CD4-positive, alpha-beta T cell (primary cell): ENCODE measurements at regions not wholly inside any gene's neighbourhood (a gene's known extent, or its start where the extent isn't known, plus 50 kb on each side); places are given as distances from the start of the nearest gene placed in this dataset.

Source experiments
- ATAC-seq: fragments of 200-7000 bp; cut with Tn5 transposase; one replicate; pipeline ENCODE4 v1.10.0; 2022; ENCODE audit warnings: mild to moderate bottlenecking; ENCODE audit not compliant: poor library complexity
- CTCF ChIA-PET: fragments of 350-600 bp; sonication (Branson Sonifier 250); formaldehyde crosslinking; loops from one replicate; lab custom pipeline; 2021; ENCODE audit warnings: antibody characterized with exemption, inconsistent platforms; lab: Charles Lee
- POLR2A ChIA-PET: fragments of 350-600 bp; sonication (Branson Sonifier 250); formaldehyde crosslinking; loops from one replicate; lab custom pipeline; 2021; ENCODE audit warnings: antibody characterized with exemption, inconsistent platforms; lab: Charles Lee
- DNase-seq, 14 experiments: peaks; one replicate each; pipeline ENCODE4 v3.0.0-alpha.2; 2013 to 2020; ENCODE audit warnings: mixed read lengths in 2 of 14
- H3K27ac ChIP-seq, 2 donors: one replicate each; pipeline versions ENCODE4 v1.5.1 to v1.7.0; 2013; ENCODE audit warnings: low read length in 2 of 2, low read depth in 1 of 2, mild to moderate bottlenecking in 1 of 2
- H3K27me3 ChIP-seq, 2 experiments: 1 replicate in 1 of 2; 2 replicates in 1 of 2; pipeline versions ENCODE4 v1.6.1 to v1.7.0; 2013; ENCODE audit warnings: low read length in 2 of 2, control low read depth in 1 of 2, mild to moderate bottlenecking in 1 of 2, moderate library complexity in 1 of 2; ENCODE audit not compliant: insufficient read depth in 2 of 2, control insufficient read depth in 1 of 2
- H3K36me3 ChIP-seq: one replicate; pipeline ENCODE4 v1.6.1; 2013; ENCODE audit warnings: low read length, control low read depth; ENCODE audit not compliant: insufficient read depth
- H3K4me1 ChIP-seq: one replicate; pipeline ENCODE4 v1.6.1; 2013; ENCODE audit warnings: low read length, control low read depth; ENCODE audit not compliant: insufficient read depth
- H3K4me3 ChIP-seq: one replicate; pipeline ENCODE4 v1.5.1; 2013; ENCODE audit warnings: mild to moderate bottlenecking, low read length, moderate library complexity
- H3K9me3 ChIP-seq, 2 experiments: 1 replicate in 1 of 2; 2 replicates in 1 of 2; pipeline versions ENCODE4 v1.6.1 to v1.7.0; 2013; ENCODE audit warnings: low read length in 2 of 2, mild to moderate bottlenecking in 2 of 2, control low read depth in 1 of 2, moderate library complexity in 1 of 2; ENCODE audit not compliant: control insufficient read depth in 1 of 2, insufficient read depth in 1 of 2
- H3K27ac Mint-ChIP-seq: one replicate; pipeline ENCODE4 v1.8.0; 2020; ENCODE audit warnings: mixed read lengths
- H3K27me3 Mint-ChIP-seq: one replicate; pipeline ENCODE4 v1.8.0; 2021; ENCODE audit warnings: mixed read lengths
- H3K36me3 Mint-ChIP-seq: one replicate; pipeline ENCODE4 v1.8.0; 2021; ENCODE audit warnings: low read depth, mixed read lengths
- H3K4me1 Mint-ChIP-seq: one replicate; pipeline ENCODE4 v1.8.0; 2021; ENCODE audit warnings: low read depth, mixed read lengths
- H3K4me3 Mint-ChIP-seq: one replicate; pipeline ENCODE4 v1.8.0; 2020; ENCODE audit warnings: mild to moderate bottlenecking, mixed read lengths
- H3K9me3 Mint-ChIP-seq: one replicate; pipeline ENCODE4 v1.8.0; 2020; ENCODE audit warnings: mixed read lengths
- intact Hi-C, 2 experiments: fragments of 100-400 bp; cut with DNase I in 1 of 2; cut with micrococcal nuclease in 1 of 2; formaldehyde crosslinking; loops; one replicate each; pipeline versions ENCODE4 v1.15.1 to v1.9.0; 2023 to 2025; cut with DNase I, micrococcal nuclease
- TF ChIP-seq, protein P1 (sequence below): fragments of 200-600 bp; IDR thresholded peaks from one replicate; pipeline ENCODE4 v1.8.0; 2022; ENCODE audit warnings: antibody characterized with exemption, mild to moderate bottlenecking

DNA sequence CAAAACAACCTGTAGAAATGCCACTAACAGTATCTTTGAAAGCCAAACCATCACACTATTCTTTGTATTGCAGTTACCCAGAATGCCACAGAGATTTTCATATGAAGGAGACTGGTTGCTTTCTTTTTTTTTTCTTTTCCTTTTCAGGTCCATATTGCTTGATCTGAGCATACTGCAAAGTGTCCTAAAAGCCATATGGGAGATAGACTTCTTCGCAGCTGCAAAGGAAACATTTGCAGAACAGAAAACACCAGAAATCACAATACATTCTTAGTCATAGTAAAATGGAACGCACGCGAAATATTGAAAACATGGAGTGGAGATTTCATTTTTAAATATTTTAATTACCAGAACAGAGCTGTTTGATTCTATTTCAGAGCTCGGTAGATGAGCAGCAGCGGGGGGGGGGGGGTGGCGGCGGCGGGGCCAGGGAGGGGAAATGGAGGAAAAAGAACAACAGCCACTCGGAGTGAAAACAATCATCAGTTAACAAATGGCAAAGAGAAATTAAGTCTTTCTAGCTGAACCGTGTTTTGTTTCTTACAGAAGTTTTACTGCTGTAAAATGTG is 284.1 kb downstream of the NFIB start:
- DNase-seq (no peak), ATAC-seq (no peak)
- no peak overlapping the region for H3K27ac Mint-ChIP-seq
- TF ChIP-seq, protein P1, sequence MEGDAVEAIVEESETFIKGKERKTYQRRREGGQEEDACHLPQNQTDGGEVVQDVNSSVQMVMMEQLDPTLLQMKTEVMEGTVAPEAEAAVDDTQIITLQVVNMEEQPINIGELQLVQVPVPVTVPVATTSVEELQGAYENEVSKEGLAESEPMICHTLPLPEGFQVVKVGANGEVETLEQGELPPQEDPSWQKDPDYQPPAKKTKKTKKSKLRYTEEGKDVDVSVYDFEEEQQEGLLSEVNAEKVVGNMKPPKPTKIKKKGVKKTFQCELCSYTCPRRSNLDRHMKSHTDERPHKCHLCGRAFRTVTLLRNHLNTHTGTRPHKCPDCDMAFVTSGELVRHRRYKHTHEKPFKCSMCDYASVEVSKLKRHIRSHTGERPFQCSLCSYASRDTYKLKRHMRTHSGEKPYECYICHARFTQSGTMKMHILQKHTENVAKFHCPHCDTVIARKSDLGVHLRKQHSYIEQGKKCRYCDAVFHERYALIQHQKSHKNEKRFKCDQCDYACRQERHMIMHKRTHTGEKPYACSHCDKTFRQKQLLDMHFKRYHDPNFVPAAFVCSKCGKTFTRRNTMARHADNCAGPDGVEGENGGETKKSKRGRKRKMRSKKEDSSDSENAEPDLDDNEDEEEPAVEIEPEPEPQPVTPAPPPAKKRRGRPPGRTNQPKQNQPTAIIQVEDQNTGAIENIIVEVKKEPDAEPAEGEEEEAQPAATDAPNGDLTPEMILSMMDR, result no peak
- H3K4me3 ChIP-seq, result no peak overlapping the region
- intact Hi-C loops, result no loop called here
- H3K27me3 ChIP-seq, result no peaks in the 10 kb centered on the region
- no peak overlapping the region for H3K4me3 Mint-ChIP-seq
- ChIA-PET CTCF (no interaction called here), POLR2A (no interaction called here)
- no peaks in the 10 kb centered on the region for H3K36me3 Mint-ChIP-seq
- no peak overlapping the region for H3K27ac ChIP-seq
- peaks cover 4% of the 10 kb centered on the region for H3K9me3 Mint-ChIP-seq
- H3K4me1 Mint-ChIP-seq, result no peaks in the 10 kb centered on the region
- H3K36me3 ChIP-seq, result no peaks in the 10 kb centered on the region
- no peaks in the 10 kb centered on the region for H3K9me3 ChIP-seq
- H3K4me1 ChIP-seq, result no peaks in the 10 kb centered on the region
- H3K27me3 Mint-ChIP-seq, result no peaks in the 10 kb centered on the region

DNA sequence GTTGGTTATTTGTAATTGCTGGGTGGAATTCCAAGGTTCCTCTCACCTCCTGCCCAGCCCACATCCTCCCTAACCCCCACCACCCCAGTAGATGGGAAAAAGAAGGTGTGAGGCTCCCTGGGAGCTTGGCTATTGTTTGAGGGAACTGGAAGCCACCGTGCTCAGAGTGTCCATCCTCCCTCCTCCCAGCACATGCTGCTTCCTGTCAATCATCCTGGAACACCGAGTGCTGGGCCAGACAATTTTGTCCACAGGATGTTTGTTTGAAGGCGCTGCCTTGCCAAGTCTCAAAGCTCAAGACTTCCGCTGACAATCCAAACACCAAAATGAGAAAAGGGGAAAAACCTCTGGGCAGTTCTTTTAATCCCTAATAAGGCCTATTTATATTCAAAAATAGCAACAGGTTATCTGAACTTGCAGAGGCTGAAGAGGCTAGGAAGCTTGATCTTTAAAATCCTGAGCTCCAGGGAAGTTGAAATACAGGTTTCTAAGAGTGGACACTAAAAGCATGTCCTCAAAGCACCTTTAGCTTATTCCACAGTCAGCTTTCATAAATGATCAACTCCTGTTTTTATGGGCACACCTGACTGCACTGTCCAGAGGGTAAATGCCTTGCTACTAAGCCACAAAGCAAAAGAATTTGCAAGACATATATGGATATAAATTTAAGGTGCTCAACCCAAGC is 286.7 kb downstream of the NFIB start:
- no peak overlapping the region for H3K4me3 ChIP-seq
- Mint-ChIP-seq H3K4me3 (no peak overlapping the region), H3K9me3 (peaks cover 4% of the 10 kb centered on the region), H3K36me3 (no peaks in the 10 kb centered on the region), H3K4me1 (no peaks in the 10 kb centered on the region), H3K27ac (no peak overlapping the region), H3K27me3 (no peaks in the 10 kb centered on the region)
- no peak overlapping the region for H3K27ac ChIP-seq
- H3K36me3 ChIP-seq, result no peaks in the 10 kb centered on the region
- H3K4me1 ChIP-seq, result no peaks in the 10 kb centered on the region
- ChIA-PET CTCF (no interaction called here), POLR2A (no interaction called here)
- H3K27me3 ChIP-seq, result no peaks in the 10 kb centered on the region
- TF ChIP-seq, protein P1, result no peak
- ATAC-seq (no peak), DNase-seq (no peak)
- H3K9me3 ChIP-seq, result no peaks in the 10 kb centered on the region
- intact Hi-C loops, result no loop called here

DNA sequence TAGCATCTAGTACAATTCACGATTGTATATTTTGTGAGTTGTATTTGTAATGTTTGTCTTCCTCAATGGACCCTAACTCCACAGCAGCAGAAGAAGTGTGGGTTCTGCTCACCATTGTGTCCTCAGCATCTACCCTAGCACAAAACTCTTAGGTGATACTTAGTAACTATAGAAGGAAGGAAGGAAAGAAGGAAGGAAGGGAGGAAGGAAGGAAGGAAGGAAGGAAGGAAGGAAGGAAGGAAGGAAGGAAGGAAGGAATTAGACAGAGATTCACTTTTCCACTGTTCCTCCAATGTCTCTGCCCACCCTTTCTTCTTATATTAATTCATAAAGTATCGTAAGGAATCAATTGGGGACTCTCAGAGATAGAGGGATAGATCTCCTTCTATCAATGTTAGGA is 288.2 kb downstream of the NFIB start:
- Mint-ChIP-seq H3K36me3 (no peaks in the 10 kb centered on the region), H3K27me3 (no peaks in the 10 kb centered on the region), H3K4me1 (no peaks in the 10 kb centered on the region), H3K27ac (no peak overlapping the region), H3K9me3 (peaks cover 2% of the 10 kb centered on the region), H3K4me3 (no peak overlapping the region)
- ChIA-PET CTCF (no interaction called here), POLR2A (no interaction called here)
- intact Hi-C loops, result no loop called here
- Histone ChIP-seq H3K4me1 (no peaks in the 10 kb centered on the region), H3K9me3 (no peaks in the 10 kb centered on the region), H3K4me3 (no peak overlapping the region), H3K36me3 (no peaks in the 10 kb centered on the region), H3K27me3 (no peaks in the 10 kb centered on the region), H3K27ac (no peak overlapping the region)
- ATAC-seq, result no peak
- TF ChIP-seq, protein P1, result no peak
- no peak for DNase-seq
